Mesendoderm (in vitro differentiated cells): ENCODE measurements at regions not wholly inside any gene's neighbourhood (a gene's known extent, or its start where the extent isn't known, plus 50 kb on each side); places are given as distances from the start of the nearest gene placed in this dataset.

Experiments
- DNase-seq: peaks from one replicate; pipeline ENCODE4 v3.0.0; 2013
- H2AK5ac ChIP-seq: 2 replicates; pipeline ENCODE4 v1.6.1; 2013; ENCODE audit warnings: low read length, inconsistent platforms
- H2BK120ac ChIP-seq: 2 replicates; pipeline ENCODE4 v1.6.1; 2013; ENCODE audit warnings: low read depth, mild to moderate bottlenecking, low read length, moderate library complexity, mixed read lengths
- H2BK15ac ChIP-seq: replicated peaks from 2 replicates; pipeline ENCODE4 v1.6.1; 2013; ENCODE audit warnings: low read depth, mild to moderate bottlenecking, moderate library complexity
- H2BK5ac ChIP-seq: 2 replicates; pipeline ENCODE4 v1.6.1; 2013; ENCODE audit warnings: low read length, inconsistent platforms
- H3K18ac ChIP-seq: 2 replicates; pipeline ENCODE4 v1.6.1; 2013; ENCODE audit warnings: mild to moderate bottlenecking, low read length, mixed read lengths
- H3K23ac ChIP-seq: one replicate; pipeline ENCODE4 v1.6.1; 2013; ENCODE audit warnings: low read length
- H3K27ac ChIP-seq: 2 replicates; pipeline ENCODE4 v1.5.1; 2013; ENCODE audit warnings: low read depth, mild to moderate bottlenecking, inconsistent platforms, low read length, moderate library complexity
- H3K27me3 ChIP-seq: 2 replicates; pipeline ENCODE4 v1.6.1; 2013; ENCODE audit warnings: low read length, control low read depth, mild to moderate bottlenecking, inconsistent platforms; ENCODE audit not compliant: insufficient read depth, poor library complexity
- H3K36me3 ChIP-seq: 2 replicates; pipeline ENCODE4 v1.6.1; 2013; ENCODE audit warnings: low read length, inconsistent platforms; ENCODE audit not compliant: control insufficient read depth, insufficient read depth
- H3K4ac ChIP-seq: one replicate; pipeline ENCODE4 v1.6.1; 2013; ENCODE audit warnings: low read depth, mild to moderate bottlenecking, low read length, moderate library complexity
- H3K4me1 ChIP-seq: 2 replicates; pipeline ENCODE4 v1.6.1; 2013; ENCODE audit warnings: low read depth, low read length, inconsistent platforms; ENCODE audit not compliant: control insufficient read depth
- H3K4me2 ChIP-seq: 2 replicates; pipeline ENCODE4 v1.6.1; 2013; ENCODE audit warnings: low read length
- H3K4me3 ChIP-seq: 2 replicates; pipeline ENCODE4 v1.5.1; 2013; ENCODE audit warnings: mild to moderate bottlenecking, low read length
- H3K56ac ChIP-seq: one replicate; pipeline ENCODE4 v1.6.1; 2013; ENCODE audit warnings: low read length
- H3K79me1 ChIP-seq: 2 replicates; pipeline ENCODE4 v1.6.1; 2013; ENCODE audit warnings: low read length, inconsistent platforms
- H3K79me2 ChIP-seq: 2 replicates; pipeline ENCODE4 v1.6.1; 2013; ENCODE audit warnings: mild to moderate bottlenecking, low read length; ENCODE audit not compliant: control insufficient read depth, insufficient read depth
- H3K9ac ChIP-seq: 2 replicates; pipeline ENCODE4 v1.6.1; 2013; ENCODE audit warnings: low read length, inconsistent platforms
- H4K5ac ChIP-seq: one replicate; pipeline ENCODE4 v1.6.1; 2013; ENCODE audit warnings: low read length
- H4K8ac ChIP-seq: one replicate; pipeline ENCODE4 v1.6.1; 2013; ENCODE audit warnings: low read depth, mild to moderate bottlenecking, control low read depth, low read length, moderate library complexity
- WGBS: extraction: QIAGEN DNeasy Blood & Tissue Kit; methylation state at CpG from one replicate; pipeline ENCODE4 v1.1.7; 2013; ENCODE audit warnings: low lambda C conversion rate, missing lambda C conversion rate; ENCODE audit not compliant: insufficient coverage; ENCODE audit errors: extremely low coverage; 5-methylcytosine and 5-hydroxymethylcytosine counted together

DNA sequence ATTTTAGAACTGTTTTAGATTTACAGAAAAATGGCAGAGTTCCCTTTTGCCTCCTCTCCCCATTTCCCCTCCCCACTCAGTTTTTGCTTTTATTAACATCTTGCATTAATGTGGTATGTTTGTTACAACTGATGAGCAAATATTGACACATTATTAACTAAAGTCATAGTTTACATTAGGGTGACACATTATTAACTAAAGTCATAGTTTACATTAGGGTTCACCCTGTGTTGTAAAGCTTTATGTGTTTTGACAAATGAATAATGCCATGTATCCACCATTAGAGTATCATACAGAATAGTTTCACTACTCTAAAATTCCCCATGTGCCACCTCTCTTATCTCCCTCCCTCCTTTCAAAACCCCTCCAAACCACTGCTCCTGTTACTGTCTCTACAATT, 262.5 kb downstream of the NPR3 start:
- Histone ChIP-seq H3K4me1 (no peaks in the 10 kb centered on the region), H4K5ac (no peak overlapping the region), H3K56ac (no peak overlapping the region), H3K36me3 (no peaks in the 10 kb centered on the region), H3K18ac (no peak overlapping the region), H2BK15ac (no peak overlapping the region), H3K79me1 (no peaks in the 10 kb centered on the region), H2BK5ac (no peak overlapping the region), H2AK5ac (no peak overlapping the region), H3K4ac (no peak overlapping the region), H2BK120ac (peak overlapping the region; percentile 12), H3K27ac (no peak overlapping the region), H3K9ac (no peak overlapping the region), H3K79me2 (no peaks in the 10 kb centered on the region), H3K4me2 (no peak overlapping the region), H3K4me3 (no peak overlapping the region), H3K27me3 (no peaks in the 10 kb centered on the region), H4K8ac (peak overlapping the region; percentile 89), H3K23ac (no peak overlapping the region)
- DNase-seq, result no peak

- Histone ChIP-seq H3K4ac (no peak overlapping the region), H3K9ac (no peak overlapping the region), H3K27me3 (no peaks in the 10 kb centered on the region), H3K56ac (no peak overlapping the region), H3K18ac (no peak overlapping the region), H2BK15ac (no peak overlapping the region), H3K4me3 (no peak overlapping the region), H3K23ac (no peak overlapping the region), H3K79me2 (no peaks in the 10 kb centered on the region), H3K36me3 (no peaks in the 10 kb centered on the region), H2AK5ac (no peak overlapping the region), H4K5ac (no peak overlapping the region), H3K27ac (no peak overlapping the region), H2BK120ac (no peak overlapping the region), H3K4me2 (no peak overlapping the region), H3K79me1 (no peaks in the 10 kb centered on the region), H4K8ac (no peak overlapping the region), H2BK5ac (no peak overlapping the region), H3K4me1 (no peaks in the 10 kb centered on the region)
- DNase-seq, result no peak
- WGBS, result no CpG with 5 or more reads among the region's 1 CpG
Measured at GRCh38 chr5:32975656-32976375, 264.7 kb downstream of the NPR3 start.

- Histone ChIP-seq H4K8ac (no peak overlapping the region), H3K4me3 (no peak overlapping the region), H2BK5ac (no peak overlapping the region)
Measured at GRCh38 chr5:32981061-32981460, 269.9 kb downstream of the NPR3 start.

DNA sequence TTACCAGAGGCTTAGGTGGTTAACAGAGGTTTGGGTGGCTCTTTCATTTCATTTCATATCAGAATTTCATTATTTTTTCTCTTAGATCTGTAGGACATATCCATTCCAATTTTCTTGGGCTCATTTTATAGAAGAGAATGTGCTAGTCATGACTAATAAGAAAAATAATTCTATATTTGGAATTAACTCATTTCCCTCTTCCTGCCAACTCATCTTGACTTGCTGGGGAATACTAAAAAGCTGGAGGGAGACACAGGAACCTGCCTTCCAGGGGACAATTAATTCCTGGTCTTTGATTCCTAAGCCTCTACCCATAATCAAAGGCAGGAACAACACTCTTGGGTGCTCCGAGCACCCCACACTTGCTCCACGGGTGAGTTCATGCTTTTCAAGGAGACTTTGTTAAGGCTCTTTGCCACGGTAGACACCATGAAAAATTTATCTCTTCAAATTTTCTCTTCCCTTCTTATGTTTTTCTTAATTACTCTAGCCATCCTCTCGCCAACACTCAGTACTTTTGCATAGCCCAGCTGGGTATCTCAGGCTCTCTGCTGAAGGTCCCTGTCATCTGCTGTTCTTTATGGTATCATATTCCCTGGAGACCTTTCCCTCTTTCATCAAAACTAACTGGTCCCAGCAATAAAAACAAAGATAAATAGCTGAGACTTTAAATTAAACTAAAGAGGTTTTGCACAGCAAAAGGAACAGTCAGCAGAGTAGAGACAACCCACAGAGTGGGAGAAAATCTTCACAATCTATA, 273.9 kb downstream of the NPR3 start:
- Histone ChIP-seq H4K8ac (peak overlapping the region; percentile 56), H2AK5ac (no peak overlapping the region), H3K23ac (no peak overlapping the region), H3K27ac (no peak overlapping the region), H2BK5ac (no peak overlapping the region), H2BK120ac (no peak overlapping the region), H3K4ac (no peak overlapping the region), H3K4me3 (no peak overlapping the region), H3K56ac (no peak overlapping the region), H3K18ac (no peak overlapping the region), H3K79me2 (no peaks in the 10 kb centered on the region), H2BK15ac (no peak overlapping the region), H3K27me3 (no peaks in the 10 kb centered on the region), H3K4me1 (no peaks in the 10 kb centered on the region), H3K36me3 (no peaks in the 10 kb centered on the region), H4K5ac (no peak overlapping the region), H3K9ac (no peak overlapping the region), H3K79me1 (no peaks in the 10 kb centered on the region), H3K4me2 (no peak overlapping the region)
- no peak for DNase-seq
- WGBS, result no CpG with 5 or more reads among the region's 4 CpGs

More at GRCh38 chr5:32981061-32981460, 269.9 kb downstream of the NPR3 start:
- H3K4me1 ChIP-seq, result no peaks in the 10 kb centered on the region
- H2BK120ac ChIP-seq, result no peak overlapping the region
- H2BK15ac ChIP-seq, result no peak overlapping the region
- no peaks in the 10 kb centered on the region for H3K27me3 ChIP-seq
- no peak overlapping the region for H3K23ac ChIP-seq
- no peak overlapping the region for H3K18ac ChIP-seq
- no peaks in the 10 kb centered on the region for H3K36me3 ChIP-seq
- no peak overlapping the region for H3K56ac ChIP-seq
- no peaks in the 10 kb centered on the region for H3K79me2 ChIP-seq
- H3K9ac ChIP-seq, result no peak overlapping the region
- no peak for DNase-seq
- H3K27ac ChIP-seq, result no peak overlapping the region
- no peak overlapping the region for H3K4me2 ChIP-seq
- no peak overlapping the region for H2AK5ac ChIP-seq
- H3K4ac ChIP-seq, result no peak overlapping the region
- no peak overlapping the region for H4K5ac ChIP-seq
- no peaks in the 10 kb centered on the region for H3K79me1 ChIP-seq

DNA sequence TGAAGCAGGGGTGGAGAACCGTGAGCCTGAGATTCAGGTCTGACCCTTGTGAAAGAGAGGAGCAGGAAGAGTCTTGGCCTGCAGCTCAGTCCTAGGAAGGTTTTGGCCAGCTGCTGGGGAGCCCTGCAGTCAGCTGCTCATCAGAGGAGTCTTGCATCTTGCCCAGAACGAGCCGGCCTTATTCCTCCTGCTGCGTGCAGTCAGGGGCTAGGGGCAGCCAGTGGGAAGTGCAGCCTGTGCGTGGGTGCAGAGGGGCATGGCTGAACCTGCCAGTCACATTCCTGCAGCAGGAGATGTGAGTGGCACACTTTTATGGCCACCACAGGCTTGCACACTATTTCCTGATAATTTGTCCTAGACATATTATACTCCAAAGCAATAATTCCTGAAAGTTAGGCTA, 278.7 kb downstream of the NPR3 start:
- H2BK5ac ChIP-seq, result no peak overlapping the region
- no peak overlapping the region for H2BK120ac ChIP-seq
- no peaks in the 10 kb centered on the region for H3K4me1 ChIP-seq
- H3K23ac ChIP-seq, result no peak overlapping the region
- no peaks in the 10 kb centered on the region for H3K27me3 ChIP-seq
- H3K27ac ChIP-seq, result no peak overlapping the region
- H4K8ac ChIP-seq, result no peak overlapping the region
- H3K79me1 ChIP-seq, result no peaks in the 10 kb centered on the region
- H3K4me2 ChIP-seq, result no peak overlapping the region
- H3K4ac ChIP-seq, result no peak overlapping the region
- H3K18ac ChIP-seq, result no peak overlapping the region
- no peak overlapping the region for H3K9ac ChIP-seq
- no peaks in the 10 kb centered on the region for H3K36me3 ChIP-seq
- no peak overlapping the region for H2BK15ac ChIP-seq
- no peak overlapping the region for H3K56ac ChIP-seq
- no peak overlapping the region for H2AK5ac ChIP-seq
- H4K5ac ChIP-seq, result no peak overlapping the region
- WGBS, result no CpG with 5 or more reads among the region's 5 CpGs
- DNase-seq, result no peak
- no peaks in the 10 kb centered on the region for H3K79me2 ChIP-seq
- H3K4me3 ChIP-seq, result no peak overlapping the region
